Kidney tubule cell (primary cell): ENCODE measurements at regions not wholly inside any gene's neighbourhood (a gene's known extent, or its start where the extent isn't known, plus 50 kb on each side); places are given as distances from the start of the nearest gene placed in this dataset.
A peak's percentile ranks its signal among the peaks of the same experiment; 100 is the strongest.
"Not testable (repeated sequence)": the region's sequence is repeated elsewhere in the genome, so short reads cannot be mapped to it uniquely, and the experiment has no call there.

ENCODE experiments used
- DNase-seq: peaks from one replicate; pipeline ENCODE4 v3.0.0-alpha.2; 2018; ENCODE audit warnings: low spot score

DNA sequence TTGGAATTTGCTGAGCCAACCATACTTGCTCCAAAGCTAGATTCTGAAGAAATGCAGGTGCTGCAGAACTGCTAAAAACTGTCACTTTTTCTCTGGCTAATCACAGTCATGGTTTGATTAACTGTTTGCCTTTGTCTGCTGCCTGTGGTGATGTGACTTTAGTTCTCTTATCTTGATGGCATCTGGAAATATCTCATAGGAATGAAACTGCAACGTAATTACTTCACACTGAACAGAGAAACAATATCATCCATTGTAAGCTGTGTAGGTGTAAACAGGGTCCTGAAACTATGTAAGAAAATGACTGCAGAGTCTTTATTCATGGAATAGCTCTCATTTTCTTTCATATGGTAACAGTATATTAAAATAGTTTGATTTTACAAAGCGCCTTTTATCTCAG lies 721.9 kb upstream of the HS3ST5 start:
- no peak for DNase-seq

DNA sequence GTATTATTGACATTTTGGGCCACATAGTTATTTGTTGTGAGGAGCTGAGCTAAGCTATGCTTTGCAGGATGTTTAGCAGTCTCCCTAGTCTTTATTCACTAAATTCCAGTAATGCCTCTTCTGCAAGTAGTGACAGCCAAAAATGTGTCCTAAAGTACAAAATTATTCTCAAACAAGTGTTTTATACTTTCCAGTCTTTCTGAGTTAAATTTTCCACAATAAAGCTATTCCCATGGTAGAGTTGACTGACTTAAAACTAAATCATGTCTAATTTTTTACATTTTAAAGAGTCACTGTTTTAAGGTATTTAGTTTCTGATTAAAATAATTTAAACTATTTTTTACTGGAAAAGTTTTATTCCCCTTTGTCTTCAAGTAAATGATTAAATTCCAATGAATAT lies 717.8 kb upstream of the HS3ST5 start:
- DNase-seq = no peak

DNA sequence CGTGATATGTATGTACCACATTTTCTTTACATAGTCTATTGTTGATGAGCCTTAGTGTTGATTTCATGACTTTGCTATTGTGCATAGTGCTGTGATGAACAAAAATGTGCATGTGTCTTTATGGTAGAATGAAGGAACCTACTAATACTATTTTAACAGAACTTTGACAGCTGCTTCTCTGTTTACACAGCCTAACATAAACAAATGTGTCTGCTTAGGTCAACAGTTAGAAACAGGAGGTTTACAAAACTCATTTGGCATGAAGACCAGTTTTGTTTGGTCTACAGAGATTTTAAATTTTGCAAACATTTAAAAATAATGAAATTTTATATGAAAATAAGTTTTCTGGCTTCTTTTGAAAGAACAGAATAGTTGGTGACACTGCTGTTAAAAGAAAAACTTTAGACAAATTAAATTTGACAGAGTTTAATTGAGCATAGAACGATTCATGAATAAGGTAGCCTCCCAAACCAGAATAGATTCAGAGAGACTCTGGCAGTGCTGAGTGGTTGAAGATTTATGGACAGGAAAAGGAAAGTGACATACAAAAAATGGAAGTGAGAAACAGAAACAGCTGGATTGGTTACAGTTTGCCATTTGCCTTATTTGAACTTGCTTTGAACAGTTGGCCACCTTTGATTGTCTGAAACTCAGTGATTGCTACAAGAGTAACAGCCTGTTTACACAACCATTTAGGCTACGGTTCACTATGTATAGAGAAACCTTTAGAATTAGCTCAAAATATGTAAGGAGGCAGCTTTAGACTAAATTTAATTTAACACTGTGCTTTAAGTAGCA lies 715.8 kb upstream of the HS3ST5 start:
- no peak for DNase-seq

DNA sequence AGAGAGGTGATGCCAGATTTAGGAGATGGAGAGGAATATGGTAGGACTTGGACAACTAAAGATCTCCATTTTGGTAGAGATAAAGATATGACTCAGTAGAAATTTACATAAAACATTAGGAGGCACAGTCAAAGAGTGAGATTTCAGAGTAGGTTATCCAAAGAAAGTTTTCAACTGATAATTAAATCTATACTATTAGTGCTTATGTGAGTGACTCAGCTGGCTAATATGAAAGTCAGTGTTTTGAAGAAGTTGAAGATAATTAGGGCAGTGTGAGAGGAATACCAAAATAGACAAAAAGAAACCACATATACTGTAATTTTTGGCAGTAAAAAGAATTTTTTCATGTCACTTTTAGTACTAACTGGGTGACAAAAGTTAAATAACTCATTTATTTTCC lies 712.8 kb upstream of the HS3ST5 start:
- DNase-seq = no peak

DNA sequence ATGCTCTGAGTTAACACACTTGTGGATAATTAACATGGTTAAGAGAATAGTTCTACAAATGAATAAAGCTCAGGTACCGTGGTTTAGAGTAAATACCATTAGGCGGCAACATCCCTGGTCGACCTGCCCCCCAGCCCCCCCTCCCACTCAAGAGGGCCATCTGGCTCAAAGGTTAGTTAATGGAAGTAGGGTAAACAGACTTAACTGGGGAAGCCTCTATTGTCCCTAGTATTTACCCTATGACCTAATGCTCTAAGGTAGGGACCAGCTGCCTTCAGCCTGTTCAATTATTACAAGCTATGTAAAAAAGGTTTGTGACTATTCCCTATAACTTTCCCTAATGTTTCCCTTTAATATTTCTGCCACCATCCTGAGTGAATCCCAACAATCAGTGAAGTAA lies 711.4 kb upstream of the HS3ST5 start:
- DNase-seq = not testable (repeated sequence)

DNA sequence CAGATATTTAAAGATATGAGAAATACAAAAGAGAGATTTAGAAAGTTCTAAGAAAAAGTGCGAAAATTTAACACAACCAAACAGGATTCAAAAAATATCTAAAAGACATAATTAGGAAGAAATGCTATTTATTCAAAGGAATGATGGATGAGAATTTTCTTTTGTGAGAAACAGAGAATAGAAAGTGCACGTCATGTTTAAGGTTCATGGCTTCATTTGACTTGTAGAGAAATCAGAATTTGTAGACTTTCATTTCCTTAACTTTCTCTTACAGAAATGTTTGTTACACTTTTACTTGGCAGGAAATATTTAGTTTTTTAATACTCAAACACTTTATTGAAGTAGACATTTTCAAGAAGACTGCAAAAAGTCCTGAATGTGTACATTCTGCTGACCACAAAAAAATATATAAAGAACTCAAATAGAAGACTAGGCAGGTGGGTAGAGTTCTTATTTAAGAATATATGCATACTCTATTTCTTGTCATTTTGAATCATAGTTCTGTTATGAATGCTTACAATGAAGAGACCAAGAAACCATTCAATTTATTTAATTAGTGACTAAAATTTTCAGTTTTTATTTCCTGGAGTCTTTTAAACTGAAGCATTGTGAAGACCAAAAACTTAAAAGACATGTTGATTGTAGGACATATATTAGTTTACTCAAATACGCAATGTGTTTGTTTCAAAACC lies 710.5 kb upstream of the HS3ST5 start:
- DNase-seq = no peak

DNA sequence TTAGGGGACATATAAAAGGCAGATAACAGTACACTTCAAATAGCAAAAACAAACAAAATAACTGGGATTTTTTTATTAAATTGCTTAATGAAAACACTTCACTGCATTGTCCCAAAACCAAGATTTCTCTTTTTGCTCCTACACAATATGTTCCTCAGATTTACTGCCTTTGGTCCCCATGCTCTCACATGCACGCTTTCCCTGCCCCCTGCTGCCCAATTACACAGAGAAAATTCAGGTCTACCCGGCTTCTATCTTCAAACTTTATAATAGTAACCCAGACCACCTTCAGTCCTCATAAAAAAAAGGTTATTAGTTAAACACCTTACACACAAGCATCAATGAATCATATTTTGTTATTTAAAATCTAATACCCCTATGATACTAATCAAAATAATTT lies 673.8 kb upstream of the HS3ST5 start:
- DNase-seq = no peak

DNA sequence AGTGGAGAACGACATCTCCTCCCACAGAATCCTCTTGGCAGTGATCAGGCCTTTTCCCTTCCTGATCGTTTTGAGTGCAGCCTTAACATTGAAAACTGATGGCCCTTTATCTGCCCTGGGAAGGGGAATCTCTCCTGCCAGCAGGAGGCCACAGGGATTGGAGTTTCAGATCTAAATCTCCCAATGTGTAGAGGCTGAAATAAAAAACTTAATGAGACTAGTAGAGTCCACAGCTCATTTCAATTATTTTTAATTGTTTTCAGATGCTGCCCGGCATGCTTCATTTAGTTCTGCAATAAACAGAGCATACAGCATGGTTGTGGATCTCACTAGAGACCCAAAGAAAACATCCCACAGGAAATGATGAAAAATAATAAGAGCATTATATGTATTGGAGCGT lies 662.2 kb upstream of the HS3ST5 start:
- DNase-seq = no peak

DNA sequence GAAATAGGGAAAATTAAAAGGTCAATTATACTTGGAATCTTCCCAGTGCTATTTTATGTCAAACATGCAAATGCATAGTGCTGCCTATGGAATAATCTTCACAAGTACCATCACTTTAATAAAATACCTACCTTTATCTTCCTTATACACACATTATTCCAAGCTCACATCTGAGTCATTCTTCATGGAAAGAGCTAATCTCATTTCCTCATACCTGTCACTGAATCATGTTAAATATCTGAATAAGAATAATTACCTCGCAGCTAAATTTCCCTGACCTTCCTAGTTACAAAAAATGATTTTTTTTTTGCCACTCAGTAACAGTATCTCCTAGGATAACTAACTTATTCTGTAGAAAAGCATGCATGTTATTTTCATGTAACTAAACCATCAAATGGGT lies 661.4 kb upstream of the HS3ST5 start:
- peak; percentile 44 for DNase-seq

DNA sequence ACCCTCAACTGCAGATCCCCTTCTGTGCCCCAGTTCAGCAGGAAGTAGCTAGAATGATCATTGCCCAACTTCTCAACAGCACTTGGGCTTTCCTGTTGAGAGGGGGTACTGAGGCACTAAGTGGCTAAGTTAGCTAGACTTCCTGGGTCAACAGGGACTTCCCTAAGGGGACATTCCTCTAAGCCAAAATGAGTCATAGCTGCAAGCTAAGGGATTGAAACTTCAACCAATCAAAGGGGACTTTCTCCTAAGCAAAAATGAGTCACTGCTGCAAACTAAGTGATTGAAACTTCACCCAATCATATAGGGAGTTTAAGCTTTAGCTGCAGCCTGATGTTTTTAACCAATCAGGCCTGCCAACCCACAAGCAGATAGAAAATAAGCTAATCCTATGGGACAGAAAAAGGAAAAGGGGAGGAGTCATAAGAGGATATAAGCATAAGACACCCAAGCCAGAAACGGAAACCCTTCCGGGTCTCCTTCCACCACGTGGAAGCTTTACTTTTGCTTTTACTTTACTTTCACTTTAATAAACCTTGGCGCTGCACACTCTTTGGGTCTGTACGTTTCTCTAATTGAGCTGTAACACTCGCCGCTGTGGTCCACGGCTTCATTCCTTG lies 659.0 kb upstream of the HS3ST5 start:
- peak; percentile 54 for DNase-seq

DNA sequence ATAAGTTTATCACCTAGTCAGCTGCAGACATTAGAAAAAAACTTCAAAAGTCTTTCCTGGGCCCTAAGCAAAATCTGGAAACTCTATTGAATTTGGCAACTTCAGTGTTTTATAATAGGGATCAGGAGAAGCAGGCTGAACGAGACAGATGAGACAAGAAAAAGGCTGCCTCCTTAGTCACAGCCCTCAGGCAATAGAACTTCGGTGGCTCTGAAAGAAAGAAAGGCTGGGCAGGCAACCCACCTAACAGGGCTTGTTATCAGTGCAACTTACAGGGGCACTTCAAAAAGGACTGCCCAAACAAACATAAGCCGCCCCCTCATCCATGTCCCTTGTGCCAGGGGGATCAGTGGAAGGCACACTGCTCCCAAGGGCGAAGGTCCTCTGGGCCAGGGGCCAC lies 657.9 kb upstream of the HS3ST5 start:
- DNase-seq = no peak

DNA sequence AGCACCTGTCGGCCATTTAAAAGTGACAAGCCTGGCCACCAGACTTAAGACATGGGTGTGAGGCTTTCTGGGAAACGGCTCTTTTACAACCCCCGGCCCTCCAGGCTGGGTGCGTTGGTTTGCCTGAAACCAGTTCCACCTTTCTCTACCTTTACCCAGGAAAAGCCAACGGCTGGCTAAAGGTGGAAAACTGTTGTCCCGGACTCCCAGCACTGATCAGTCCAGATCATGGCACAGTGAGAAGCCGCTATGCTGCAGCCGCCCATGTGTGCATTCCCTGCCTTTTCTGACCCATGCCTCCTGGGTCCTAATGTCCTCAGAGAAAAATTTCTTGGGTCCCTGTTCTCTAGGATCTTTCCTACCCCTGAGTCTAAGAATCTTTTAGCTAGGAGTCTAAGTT lies 655.7 kb upstream of the HS3ST5 start:
- DNase-seq = no peak

DNA sequence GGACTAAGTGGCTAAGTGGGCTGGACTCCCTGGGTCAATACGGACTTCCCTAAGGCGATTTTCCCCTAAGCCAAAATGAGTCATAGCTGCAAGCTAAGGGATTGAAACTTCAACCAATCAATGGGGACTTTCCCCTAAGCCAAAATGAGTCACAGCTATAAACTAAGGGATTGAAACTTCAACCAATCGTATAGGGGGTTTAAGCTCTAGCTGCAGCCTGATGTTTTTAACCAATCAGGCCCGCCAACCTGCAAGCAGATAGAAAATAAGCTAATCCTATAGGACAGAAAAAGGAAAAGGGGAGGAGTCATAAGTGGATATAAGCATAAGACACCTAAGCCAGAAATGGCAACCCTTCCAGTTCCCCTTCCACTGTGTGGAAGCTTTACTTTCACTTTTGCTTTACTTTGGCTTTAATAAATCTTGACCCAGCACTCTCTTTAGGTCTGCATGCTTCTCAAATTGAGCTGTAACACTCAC lies 655.0 kb upstream of the HS3ST5 start:
- no peak for DNase-seq

DNA sequence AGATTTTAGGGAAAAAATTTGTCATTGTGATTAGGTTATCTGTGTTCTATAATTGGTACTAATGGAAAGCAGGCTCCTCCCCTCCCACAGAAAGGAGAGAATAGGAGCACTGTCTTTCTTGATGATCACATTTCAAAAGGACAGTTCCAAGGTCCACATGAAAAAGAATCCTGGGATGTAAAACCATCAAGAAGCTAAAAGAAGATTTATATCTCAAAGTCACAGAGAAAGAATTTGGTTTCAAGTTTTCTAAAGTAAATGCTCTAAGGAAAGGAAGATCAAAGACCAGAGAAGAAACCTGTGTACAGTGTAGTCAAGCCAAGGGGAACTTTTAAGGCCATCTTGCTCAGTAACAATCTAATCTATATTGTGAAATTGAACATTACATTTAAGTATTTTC lies 652.7 kb upstream of the HS3ST5 start:
- DNase-seq = no peak

DNA sequence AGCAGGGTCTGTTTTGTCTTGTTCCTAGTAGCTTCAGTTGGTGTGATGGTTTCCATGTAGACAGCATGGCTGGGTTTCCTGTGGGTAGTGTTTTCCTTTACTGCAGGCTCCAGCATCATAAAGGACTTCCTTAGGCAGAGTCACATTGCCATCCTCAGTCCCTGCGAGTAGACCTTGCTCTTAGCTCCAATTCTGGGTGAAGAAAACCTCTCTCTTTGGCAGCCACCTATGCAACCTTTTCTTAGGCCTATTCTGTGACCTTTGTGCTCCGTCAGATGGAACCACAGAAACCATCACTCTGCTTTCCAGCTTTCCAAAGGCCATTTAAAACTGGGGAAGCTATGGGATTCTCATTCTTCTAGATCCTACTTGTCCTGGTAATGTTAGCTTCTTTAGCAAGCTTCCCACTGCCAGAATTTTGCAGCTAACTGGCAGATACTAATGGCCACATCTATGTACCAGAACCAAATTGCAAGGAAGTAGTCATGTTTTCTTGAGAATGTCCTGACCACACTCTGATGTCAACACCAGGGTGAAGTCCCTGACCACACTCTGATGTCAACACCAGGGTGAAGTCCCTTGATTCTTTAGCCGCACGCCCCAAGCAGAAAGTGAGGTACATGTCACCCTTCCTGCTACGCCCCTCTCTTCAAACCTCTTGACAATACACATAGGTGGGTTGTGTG lies 646.6 kb upstream of the HS3ST5 start:
- DNase-seq = no peak

DNA sequence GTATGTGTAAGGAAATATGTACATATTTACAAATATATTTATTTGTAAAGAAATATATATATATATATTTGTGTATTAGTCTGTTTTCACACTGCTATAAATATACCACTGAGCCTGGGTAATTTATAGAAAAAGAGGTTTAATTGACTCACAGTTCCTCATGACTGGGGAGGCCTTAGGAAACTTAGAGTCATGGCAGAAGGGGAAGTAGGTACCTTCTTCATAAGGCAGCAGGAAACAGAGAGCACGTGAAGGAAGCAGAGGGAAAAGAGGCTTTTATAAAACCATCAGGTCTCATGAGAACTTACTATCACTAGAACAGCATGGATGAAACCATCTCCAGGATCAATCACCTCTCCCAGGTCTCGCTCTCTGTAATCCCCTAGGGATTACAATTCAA lies 644.5 kb upstream of the HS3ST5 start:
- no peak for DNase-seq

DNA sequence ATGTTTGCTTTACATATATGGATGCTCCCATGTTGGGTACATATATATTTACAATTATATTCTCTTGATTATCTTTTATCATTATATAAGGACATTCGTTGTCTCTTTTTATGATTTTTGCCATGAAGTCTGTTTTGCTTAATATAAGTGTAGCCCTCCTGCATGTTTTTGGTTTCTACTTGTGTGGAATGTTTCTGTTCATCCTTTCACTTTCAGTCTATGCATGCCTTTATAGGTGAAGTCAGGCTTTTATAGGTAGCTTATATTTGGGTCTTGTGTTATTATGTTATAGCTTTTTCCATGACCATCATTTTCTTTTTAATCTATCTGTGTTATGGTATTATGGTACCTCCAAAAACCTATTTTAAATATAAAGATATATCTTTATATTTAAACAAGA lies 612.5 kb upstream of the HS3ST5 start:
- no peak for DNase-seq

DNA sequence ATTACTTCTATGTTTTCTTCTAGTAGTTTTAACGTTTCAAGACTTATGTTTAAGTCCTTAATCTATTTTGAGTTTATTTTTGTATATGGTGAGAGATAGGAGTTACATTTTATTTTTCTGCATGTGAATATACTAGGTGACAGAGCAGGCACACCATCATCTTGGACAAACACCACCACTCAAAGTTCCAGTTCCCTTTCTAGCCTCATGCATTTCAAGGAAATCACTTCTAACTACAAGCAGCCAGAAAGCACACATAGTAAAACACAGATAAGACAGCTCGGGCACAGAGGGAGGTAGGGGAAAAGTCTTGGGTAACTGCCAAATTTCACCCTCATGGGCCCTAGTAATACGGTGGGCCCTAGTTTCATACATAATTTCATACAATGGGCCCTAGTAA lies 609.4 kb upstream of the HS3ST5 start:
- no peak for DNase-seq

DNA sequence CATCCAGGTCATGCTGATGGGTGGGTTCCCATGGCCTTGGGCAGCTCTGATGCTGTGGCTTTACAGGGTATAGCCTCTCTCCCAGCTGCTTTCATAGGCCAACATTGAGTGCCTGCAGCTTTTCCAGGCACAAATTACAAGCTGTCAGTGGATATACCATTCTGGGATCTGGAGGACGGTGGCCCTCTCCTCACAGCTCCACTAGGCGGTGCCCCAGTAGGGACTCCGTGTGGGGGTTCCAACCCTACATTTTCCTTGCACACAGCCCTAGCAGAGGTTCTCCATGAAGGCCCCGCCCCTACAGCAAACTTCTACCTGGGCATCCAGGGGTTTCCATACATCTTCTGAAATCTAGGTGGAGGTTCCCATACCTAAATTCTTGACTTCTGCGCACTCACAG lies 602.6 kb upstream of the HS3ST5 start:
- no peak for DNase-seq

DNA sequence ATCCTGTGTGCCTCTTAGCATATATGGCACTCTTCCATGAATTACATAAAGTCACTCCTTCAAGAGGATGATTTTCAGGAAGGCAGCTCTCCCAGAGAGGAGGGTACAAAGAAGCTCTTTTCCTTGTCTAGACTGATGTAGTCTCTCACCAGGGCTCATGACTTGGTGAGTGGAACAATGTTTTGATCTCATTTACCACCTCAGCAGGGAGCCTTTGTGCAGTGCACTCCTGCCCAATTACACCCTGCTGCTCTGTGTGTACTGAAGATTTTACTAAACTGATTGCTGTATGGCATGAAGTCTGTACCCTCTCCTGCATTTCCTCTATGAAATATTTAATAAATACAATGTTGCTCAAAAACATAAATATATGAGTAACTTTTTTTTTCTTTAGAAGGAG lies 598.3 kb upstream of the HS3ST5 start:
- no peak for DNase-seq

DNA sequence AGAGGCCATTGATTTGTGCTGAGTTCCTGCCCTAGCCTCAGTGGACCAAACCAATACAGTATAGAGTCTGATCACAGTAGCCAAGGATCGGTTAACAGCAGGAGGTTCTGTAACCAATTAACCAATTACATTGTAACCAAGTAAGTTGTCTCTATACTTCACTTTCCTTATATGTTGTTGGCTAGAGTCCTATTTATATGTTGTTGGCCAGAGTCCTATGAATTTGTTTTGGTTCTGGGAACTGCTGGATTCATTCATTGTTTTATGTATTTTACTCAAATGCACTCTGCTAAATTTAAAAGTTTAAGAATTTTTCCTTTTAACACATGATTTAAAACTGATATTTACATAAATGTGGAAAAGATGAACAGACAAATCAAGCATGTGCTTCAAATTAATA lies 597.4 kb upstream of the HS3ST5 start:
- DNase-seq = no peak

DNA sequence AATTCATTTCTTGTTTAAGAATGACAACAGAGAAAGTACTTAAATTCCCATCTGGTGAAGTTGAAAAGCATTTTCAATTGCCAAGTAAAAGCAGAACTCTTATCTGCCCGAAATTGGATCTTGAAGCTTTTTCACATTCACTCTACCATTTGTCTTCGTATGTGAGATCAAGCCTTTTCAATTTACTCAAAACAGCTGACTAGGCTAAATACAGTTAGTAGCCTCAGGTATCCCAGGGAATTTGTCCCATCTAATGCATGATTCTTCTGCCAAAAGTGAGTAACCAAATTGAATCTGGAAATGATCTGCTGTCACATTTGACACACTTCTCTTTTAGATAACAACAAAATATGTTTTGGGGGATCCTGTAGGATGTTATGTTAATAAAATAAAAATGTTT lies 596.8 kb upstream of the HS3ST5 start:
- no peak for DNase-seq

DNA sequence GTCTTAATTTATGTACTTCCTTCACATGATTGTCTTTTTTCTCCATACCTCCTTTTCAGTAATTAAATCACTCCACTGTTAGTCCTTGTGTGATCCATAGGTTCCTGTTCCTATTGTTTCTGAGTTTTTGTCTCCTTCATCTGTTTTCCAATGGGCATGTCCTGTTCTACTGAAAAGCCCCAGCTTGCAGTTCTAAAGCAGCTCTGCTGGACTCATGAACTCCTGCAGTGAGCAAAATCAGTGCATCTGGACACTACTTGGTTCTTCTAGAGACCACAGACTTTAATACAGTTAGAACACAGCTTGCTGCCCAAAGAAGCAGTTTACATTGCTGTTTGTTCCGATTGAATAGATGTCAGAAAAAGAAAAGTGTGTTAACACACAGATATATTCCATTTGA lies 593.3 kb upstream of the HS3ST5 start:
- DNase-seq = no peak
